ENCODE measurements at regions not wholly inside any gene's neighbourhood (a gene's known extent, or its start where the extent isn't known, plus 50 kb on each side); places are given as distances from the start of the nearest gene placed in this dataset.

DNA sequence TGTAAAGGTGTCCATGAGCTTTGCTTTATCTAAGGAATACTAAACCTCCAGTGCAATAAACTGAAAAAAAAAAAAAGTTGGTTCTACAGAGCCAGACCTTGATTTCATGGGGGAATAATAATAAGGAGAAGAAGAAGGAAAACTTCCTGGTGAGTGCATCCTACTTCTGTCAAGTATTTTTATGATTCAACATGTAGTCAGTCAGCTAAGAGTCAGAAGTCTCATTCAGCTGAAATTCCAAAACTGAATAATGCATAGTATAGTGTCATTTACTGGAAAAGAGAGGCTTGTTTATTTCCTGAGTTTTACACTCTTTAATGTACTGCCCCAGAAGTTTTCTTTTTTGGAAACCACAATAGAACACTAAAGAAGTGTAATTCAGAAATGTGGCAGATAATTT, 77.8 kb upstream of the TACR1 start:
- TF ChIP-seq, protein P1, sequence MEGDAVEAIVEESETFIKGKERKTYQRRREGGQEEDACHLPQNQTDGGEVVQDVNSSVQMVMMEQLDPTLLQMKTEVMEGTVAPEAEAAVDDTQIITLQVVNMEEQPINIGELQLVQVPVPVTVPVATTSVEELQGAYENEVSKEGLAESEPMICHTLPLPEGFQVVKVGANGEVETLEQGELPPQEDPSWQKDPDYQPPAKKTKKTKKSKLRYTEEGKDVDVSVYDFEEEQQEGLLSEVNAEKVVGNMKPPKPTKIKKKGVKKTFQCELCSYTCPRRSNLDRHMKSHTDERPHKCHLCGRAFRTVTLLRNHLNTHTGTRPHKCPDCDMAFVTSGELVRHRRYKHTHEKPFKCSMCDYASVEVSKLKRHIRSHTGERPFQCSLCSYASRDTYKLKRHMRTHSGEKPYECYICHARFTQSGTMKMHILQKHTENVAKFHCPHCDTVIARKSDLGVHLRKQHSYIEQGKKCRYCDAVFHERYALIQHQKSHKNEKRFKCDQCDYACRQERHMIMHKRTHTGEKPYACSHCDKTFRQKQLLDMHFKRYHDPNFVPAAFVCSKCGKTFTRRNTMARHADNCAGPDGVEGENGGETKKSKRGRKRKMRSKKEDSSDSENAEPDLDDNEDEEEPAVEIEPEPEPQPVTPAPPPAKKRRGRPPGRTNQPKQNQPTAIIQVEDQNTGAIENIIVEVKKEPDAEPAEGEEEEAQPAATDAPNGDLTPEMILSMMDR (IDR thresholded peaks at IDR 0.05; ENCODE audit: unreplicated experiment) = no peak
- Mint-ChIP-seq H3K4me3 (ENCODE audit: low read depth) (no peak overlapping the region), H3K4me1 (ENCODE audit: low read depth) (peaks cover 12% of the 10 kb centered on the region), H3K27me3 (no peaks in the 10 kb centered on the region), H3K9me3 (ENCODE audit: low read depth) (peaks cover 13% of the 10 kb centered on the region), H3K36me3 (ENCODE audit: insufficient read depth) (peaks cover 1% of the 10 kb centered on the region), H3K27ac (no peak overlapping the region)
- DNase-seq (ENCODE audit: low spot score, unreplicated experiment) = no peak

- TF ChIP-seq, protein P1 (IDR thresholded peaks at IDR 0.05; ENCODE audit: unreplicated experiment) = no peak
- Mint-ChIP-seq H3K4me1 (ENCODE audit: low read depth) (peaks cover 12% of the 10 kb centered on the region), H3K4me3 (ENCODE audit: low read depth) (no peak overlapping the region), H3K27me3 (no peaks in the 10 kb centered on the region), H3K27ac (no peak overlapping the region), H3K36me3 (ENCODE audit: insufficient read depth) (peaks cover 1% of the 10 kb centered on the region), H3K9me3 (ENCODE audit: low read depth) (peaks cover 13% of the 10 kb centered on the region)
- DNase-seq (ENCODE audit: low spot score, unreplicated experiment) = no peak
Observed at GRCh38 chr2:75276093-75277029, 77.0 kb upstream of the TACR1 start.

DNA sequence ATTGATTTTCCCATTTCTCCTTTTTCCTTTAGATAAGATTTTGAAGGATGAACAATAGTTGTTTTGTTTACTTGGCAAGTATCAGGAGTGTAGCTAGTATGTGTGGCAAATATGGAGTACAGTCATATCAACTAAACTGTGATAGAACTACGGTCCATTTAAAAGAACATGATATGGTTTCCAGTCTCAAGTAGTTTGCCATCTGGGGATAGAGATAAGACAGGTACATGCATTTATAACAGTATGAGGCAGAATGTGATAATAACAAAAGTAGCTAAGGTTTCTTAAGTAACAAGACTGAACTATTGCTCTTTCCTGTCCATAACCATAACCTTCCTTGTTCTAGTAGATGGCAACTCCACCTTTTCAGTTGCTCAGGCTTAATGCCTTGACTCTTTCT, 75.6 kb upstream of the TACR1 start:
- TF ChIP-seq, protein P1 (IDR thresholded peaks at IDR 0.05; ENCODE audit: unreplicated experiment) = no peak
- no peak overlapping the region for H3K4me3 Mint-ChIP-seq (ENCODE audit: low read depth)
- H3K27ac Mint-ChIP-seq = no peak overlapping the region
- no peak for DNase-seq (ENCODE audit: low spot score, unreplicated experiment)
- no peaks in the 10 kb centered on the region for H3K27me3 Mint-ChIP-seq
- H3K36me3 Mint-ChIP-seq (ENCODE audit: insufficient read depth) = peaks cover 1% of the 10 kb centered on the region
- H3K9me3 Mint-ChIP-seq (ENCODE audit: low read depth) = peaks cover 13% of the 10 kb centered on the region
- peaks cover 12% of the 10 kb centered on the region for H3K4me1 Mint-ChIP-seq (ENCODE audit: low read depth)

DNA sequence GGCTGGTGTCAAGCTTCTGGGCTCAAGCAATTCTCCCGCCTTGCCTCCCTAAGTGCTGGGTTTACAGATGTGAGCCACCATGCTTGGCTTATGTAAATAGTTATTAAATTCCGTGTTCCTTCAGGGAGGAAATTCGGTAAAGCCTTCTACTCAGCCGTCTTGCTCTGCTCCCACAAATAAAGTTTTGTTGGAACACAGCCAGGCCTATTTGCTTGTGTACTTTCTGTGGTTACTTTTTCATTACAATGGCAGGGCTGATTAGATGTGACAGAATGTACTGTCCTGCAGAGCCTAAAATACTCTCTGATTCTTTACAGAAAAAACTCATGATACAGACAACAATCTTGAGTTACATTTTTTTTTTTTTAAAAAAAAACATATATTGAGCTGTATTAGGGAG, 68.8 kb upstream of the TACR1 start:
- H3K9me3 Mint-ChIP-seq (ENCODE audit: low read depth) = peaks cover 14% of the 10 kb centered on the region
- no peak overlapping the region for H3K27ac Mint-ChIP-seq
- TF ChIP-seq, protein P1 (IDR thresholded peaks at IDR 0.05; ENCODE audit: unreplicated experiment) = no peak
- H3K36me3 Mint-ChIP-seq (ENCODE audit: insufficient read depth) = peaks cover 1% of the 10 kb centered on the region
- H3K27me3 Mint-ChIP-seq = no peaks in the 10 kb centered on the region
- DNase-seq (ENCODE audit: low spot score, unreplicated experiment) = no peak
- H3K4me1 Mint-ChIP-seq (ENCODE audit: low read depth) = no peaks in the 10 kb centered on the region
- no peak overlapping the region for H3K4me3 Mint-ChIP-seq (ENCODE audit: low read depth)

- Mint-ChIP-seq H3K27me3 (no peaks in the 10 kb centered on the region), H3K36me3 (ENCODE audit: insufficient read depth) (peaks cover 2% of the 10 kb centered on the region), H3K4me1 (ENCODE audit: low read depth) (no peaks in the 10 kb centered on the region), H3K27ac (no peak overlapping the region), H3K9me3 (ENCODE audit: low read depth) (peaks cover 27% of the 10 kb centered on the region), H3K4me3 (ENCODE audit: low read depth) (no peak overlapping the region)
- TF ChIP-seq, protein P1 (IDR thresholded peaks at IDR 0.05; ENCODE audit: unreplicated experiment) = no peak
- no peak for DNase-seq (ENCODE audit: low spot score, unreplicated experiment)
Observed at GRCh38 chr2:75261923-75262322, 62.6 kb upstream of the TACR1 start.

Data from progenitor cell of endocrine pancreas (in vitro differentiated cells).